Fibroblast of peridontal ligament (primary cell): ENCODE measurements at regions not wholly inside any gene's neighbourhood (a gene's known extent, or its start where the extent isn't known, plus 50 kb on each side); places are given as distances from the start of the nearest gene placed in this dataset.
A peak's percentile ranks its signal among the peaks of the same experiment; 100 is the strongest.
"Not testable (repeated sequence)": the region's sequence is repeated elsewhere in the genome, so short reads cannot be mapped to it uniquely, and the experiment has no call there.

ENCODE experiments used
- DNase-seq: peaks from one replicate; pipeline ENCODE4 v3.0.0-alpha.2; 2010; ENCODE audit errors: extremely low read depth

DNA sequence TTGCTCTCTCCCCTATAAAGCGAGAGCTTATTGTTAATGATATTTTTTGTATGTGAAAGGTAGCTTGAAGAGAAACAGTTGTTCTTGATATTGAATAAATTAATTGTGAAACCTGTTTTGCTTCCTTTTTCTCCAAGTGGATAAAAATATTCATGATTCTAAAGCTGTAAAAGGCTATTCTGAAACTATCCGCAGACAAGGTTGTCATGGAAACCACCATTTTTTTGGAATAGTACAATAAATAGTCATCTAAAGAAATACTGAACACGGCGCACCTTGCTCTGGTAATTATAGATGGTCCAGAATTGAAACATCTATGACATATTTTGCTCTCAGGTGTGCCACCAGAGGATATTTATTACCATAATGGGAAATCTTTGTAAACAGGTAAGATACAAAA lies 1103.0 kb upstream of the SLC39A10 start:
- no peak for DNase-seq

DNA sequence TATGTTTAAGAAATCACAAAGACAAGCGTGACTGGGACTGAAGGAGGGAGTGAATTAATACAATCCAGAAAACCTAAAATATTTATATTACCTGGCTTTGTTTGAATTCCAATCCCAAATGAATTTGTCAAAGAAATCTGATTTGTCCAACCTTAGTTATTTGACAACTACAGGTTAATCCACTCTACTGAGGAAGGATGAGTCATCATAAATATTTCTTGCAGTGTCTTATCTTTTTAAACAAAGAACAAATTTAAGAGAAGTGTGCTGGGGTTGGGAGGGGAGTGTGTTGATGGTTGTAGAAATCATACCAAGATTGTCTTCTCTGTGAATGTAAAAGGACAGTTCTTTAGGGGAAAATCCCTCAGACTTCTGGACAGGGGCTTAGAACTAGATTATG lies 1106.3 kb upstream of the SLC39A10 start:
- no peak for DNase-seq

DNA sequence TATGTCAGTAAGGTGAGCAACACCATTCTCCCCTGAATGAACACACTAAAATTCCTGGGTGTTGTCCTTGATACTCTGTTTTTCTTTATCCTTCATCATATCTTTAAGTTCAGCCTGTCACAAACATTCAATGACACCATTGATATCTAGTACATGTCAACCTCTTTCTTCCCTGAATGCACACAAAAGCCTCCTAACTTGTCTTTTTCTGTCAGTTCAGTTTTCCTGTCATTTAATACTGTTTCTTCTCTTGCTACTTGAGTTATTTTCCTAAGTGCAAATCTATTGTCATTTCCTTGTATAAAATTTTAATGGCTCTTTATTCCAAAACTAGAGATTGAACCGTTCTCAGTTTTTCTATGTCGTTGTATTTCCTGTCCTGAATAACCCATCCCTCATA lies 1107.6 kb upstream of the SLC39A10 start:
- DNase-seq: no peak

DNA sequence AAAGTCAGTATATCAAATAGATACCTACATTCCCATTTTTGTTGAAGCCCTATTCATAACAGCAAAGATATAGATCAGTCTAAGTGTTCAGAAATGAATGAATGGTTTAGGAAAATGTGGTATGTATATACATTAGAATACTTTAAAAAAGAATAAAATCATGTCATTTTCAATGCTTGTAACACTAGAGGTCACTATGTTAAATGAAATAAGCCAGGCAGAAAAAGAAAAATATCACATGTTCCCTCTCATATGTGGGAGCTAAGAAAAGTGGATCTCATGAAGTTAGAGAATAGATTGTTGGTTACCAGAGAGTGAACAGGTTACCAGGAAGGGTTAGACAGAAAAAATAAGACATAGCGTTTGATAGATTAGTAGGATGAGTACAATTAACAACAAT lies 1111.0 kb upstream of the SLC39A10 start:
- DNase-seq: peak; percentile 0

DNA sequence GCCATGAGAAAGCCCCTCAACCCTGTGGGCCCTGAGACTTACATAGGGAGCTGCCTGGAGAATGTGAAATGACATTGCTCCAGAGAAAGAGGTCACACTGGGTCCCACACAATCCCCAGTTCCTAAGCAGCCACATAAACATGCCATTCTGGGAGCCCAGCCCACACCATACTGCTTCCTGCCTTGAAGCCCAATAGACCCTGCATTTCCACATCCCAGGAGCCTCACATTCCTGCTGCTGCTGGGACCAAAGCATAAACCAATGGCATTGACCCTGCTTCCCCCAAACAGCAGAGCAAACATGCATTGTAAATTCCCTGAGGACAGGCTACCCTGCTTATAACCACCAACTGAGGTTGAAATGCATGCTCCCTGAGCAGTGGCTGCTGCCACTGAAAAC lies 1117.6 kb upstream of the SLC39A10 start:
- no peak for DNase-seq

DNA sequence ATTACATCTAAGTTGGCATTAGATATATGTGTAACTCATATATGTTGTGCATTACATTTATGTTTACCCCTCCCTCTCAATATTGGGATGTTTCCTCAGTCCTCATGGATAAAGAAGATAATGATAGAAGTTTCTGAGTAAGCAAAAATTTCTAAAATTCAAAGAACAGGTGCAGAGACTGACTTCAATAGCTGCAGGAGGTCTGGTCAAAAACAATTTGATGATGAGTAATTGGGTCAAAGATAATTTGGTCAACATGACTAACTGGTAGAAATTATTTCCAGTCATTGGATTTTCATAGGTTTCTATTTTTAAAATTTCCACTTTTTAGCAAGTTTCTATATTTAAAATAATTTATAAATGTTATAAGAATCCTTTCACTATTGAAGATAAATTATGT lies 1130.9 kb upstream of the SLC39A10 start:
- no peak for DNase-seq

- DNase-seq: no peak
Observed at GRCh38 chr2:194514281-194514680, 1142.7 kb upstream of the SLC39A10 start.

- not testable (repeated sequence) for DNase-seq
Observed at GRCh38 chr2:194511070-194511469, 1146.0 kb upstream of the SLC39A10 start.

DNA sequence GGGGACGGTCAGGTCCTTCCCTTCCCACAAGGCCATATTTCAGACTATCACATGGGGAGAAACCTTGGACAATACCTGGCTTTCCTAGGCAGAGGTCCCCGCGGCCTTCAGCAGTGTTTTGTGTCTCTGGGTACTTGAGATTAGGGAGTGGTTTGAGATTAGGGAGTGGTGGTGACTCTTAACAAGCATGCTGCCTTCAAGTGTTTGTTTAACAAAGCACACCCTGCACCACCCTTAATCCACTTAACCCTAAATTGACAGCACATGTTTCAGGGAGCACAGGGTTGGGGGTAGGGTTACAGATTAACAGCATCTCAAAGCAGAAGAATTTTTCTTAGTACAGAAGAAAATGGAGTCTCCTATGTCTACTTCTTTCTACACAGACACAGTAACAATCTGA lies 1152.2 kb upstream of the SLC39A10 start:
- DNase-seq: not testable (repeated sequence)

GRCh38 chr2:194495046-194495445 lies 1162.0 kb upstream of the SLC39A10 start:
- no peak for DNase-seq

DNA sequence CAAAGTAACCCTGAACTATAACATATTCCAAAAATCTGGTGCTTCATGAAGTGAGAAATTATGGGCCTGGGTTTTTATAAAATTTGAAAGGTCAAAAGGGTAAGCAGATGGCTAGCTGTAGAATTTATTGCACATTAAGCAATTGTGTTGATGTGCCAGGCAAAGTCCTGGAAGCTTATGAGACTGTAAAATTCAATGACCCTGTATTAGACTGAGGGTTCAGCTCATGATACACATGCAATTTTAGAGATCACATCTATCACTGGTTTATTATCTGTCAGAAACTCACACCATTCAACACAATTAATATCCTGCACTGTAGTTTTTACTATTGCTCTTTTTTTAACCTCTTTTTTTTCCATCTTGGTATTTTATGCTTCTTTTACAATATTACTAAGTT lies 1162.6 kb upstream of the SLC39A10 start:
- DNase-seq: no peak

DNA sequence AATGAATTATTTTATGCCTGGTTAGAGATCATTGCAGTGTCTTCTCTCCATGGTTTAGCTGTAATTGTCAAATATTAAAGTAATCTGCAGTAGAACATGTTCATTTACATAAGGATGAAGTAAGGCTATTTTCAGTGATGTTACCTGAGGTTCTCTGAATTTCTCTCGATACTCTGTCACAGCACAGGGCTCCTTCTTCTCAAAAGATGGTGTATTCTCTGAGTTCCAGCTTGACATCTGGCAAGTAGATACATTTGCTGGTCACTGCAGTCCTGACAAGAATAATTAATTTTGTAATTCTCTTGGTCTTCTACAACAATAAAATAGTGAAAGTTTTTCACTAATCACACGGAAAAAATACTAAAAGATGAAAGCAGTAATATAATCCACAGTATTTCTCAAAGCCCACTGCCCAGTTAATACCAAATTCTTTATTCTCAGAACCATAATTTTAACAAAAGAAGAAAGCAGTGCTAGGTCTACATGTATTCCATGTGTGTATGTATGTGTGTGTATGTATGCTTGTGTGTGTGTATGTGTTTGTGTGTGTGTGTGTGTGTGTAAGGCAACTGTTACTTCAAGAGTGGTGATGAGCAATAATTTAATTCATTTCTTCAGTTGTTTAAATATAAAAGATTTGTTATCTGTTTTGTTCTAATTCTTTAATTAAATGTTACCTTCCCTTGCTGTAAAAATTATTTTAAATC lies 1165.5 kb upstream of the SLC39A10 start:
- DNase-seq: no peak

DNA sequence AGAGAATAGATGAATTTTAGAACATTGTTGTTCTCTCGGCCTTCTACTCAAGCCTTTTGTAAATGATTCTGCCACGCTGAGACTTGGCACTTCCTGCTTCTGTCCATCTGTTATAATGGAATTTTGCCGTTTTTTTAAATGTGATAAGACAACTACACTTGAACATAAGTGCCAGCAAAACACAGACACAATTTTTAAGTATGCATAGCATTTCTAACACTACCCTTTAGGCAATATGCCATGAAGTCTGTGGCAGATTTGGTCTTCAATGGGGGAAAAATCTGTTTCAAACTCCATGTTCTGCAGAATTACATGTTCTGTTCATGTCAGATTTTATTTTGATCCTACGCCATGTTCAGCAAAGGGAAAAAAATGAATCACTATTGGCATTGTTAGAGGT lies 1170.7 kb upstream of the SLC39A10 start:
- no peak for DNase-seq

- no peak for DNase-seq
Observed at GRCh38 chr2:194483041-194483440, 1174.0 kb upstream of the SLC39A10 start.

GRCh38 chr2:194465641-194466040 lies 1191.4 kb upstream of the SLC39A10 start:
- DNase-seq: no peak

DNA sequence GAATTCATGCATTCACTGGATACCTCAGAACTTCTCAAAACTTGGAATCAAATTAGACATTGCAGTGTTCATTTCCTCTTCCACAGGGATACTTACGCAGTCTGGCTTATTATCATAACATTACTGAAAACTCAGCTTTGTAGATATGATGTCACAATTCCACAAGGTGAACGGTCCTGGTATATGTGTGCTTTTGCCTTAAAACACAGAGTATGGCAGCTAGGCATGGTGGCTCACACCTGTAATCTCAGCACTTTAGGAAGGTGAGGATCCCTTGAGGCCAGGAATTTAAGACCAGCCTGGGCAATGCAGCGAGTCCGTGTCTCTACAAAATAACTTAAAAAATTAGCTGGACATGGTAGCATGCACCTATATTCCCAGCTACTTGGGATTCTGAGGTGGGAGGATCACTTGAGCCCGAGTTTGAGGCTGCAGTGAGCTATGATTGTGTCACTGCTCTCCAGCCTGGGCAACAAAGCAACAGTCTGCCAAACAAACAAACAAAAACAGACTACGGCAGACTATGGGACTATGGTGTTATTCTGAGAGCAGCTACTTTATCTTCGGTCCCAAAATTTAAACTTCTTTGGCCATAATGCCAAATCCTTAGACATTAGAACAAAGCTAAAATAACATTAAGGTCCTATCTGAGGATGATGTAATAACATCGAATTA lies 1191.9 kb upstream of the SLC39A10 start:
- DNase-seq: no peak

DNA sequence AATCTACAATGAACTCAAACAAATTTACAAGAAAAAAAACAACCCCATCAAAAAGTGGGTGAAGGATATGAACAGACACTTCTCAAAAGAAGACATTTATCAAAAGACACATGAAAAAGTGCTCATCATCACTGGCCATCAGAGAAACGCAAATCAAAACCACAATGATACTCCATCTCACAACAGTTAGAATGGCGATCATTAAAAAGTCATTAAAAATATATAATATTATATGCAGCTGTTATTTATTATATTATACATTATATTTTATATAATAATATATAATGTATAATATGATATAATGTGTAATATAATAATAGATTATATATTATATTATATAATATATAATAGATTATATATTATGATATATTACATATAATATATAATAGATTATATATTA lies 1194.1 kb upstream of the SLC39A10 start:
- DNase-seq: not testable (repeated sequence)

DNA sequence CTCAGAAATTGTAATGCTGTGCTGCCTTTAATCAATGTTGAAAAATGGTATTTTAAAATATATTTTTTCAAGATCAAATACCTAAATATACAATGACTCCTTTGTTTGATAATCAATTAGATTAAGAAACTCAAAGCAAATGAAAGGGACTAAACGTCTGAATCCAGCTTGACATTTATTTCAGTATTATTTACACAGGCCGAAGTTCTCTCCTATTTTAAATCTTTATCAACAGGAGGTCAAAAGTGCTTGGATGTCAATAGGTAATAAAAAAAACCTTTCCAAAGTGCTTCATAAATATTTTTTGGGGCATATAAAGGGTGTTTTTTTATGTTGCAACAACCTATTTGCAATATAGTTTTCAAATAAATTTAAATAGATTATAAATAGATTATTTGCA lies 1201.7 kb upstream of the SLC39A10 start:
- DNase-seq: no peak

GRCh38 chr2:194452504-194452903 lies 1204.5 kb upstream of the SLC39A10 start:
- no peak for DNase-seq

DNA sequence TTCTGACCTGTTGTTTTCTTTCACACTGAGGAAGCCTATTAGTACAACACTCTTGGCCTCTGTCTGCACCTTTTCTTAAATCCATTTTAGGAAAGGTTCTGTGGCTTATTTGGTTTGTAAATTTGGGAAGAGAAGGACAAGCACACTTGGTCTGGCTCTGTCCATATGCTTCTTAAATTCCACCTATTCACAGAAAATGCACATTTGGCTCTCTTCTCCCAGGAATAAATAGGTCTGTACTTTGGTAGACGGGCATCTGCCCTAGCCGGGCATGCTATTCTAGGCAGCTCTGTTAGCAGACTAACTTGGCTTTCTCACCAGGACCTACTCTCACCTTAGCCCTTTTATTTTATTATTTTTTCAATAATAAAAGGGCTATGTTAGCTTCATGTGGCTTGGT lies 1211.8 kb upstream of the SLC39A10 start:
- no peak for DNase-seq

DNA sequence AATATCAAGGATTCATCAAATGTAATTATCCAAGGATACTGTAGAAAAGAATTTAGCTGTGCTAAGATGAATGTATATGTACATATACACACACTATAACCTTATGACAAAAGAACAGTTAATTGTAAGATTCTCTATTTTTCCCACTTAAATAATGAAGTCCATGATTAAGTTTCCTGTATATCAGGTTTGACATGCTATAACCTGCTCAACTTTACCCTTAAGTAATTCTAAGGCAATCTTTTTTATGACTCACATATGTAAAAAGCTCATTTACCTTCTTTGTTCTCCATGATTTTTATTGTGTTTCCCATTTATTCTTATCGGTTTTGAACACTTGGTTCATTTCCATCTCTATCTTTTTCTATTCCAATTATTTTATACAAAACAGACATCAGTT lies 1213.1 kb upstream of the SLC39A10 start:
- DNase-seq: no peak

DNA sequence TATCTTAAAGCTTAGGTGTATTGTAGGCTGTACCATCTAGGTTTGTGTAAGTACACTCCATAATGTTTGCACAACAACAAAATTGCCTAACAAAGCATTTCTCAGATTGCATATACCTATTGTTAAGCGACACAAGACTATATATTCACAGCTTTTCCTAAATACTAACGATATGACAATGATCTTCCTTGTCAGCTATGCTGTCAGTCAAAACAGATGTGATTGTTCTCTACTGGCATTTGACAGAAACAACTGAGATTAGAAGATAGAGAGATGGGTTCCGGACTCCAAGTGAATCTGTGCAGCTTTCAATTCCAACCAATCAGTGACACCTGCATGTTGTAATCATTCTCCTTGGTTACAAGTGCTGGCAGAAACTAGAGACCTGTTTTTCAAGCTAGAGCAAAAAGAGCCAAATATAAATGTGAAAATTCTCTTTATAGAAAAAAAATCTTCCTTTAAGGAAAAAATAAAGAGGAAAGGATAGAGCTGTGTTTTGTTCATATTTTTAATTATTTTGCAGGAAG lies 1232.3 kb upstream of the SLC39A10 start:
- DNase-seq: no peak

GRCh38 chr2:194411221-194411620 lies 1245.8 kb upstream of the SLC39A10 start:
- no peak for DNase-seq
